GM23248 (cell line): ENCODE measurements at regions not wholly inside any gene's neighbourhood (a gene's known extent, or its start where the extent isn't known, plus 50 kb on each side); places are given as distances from the start of the nearest gene placed in this dataset.

Source experiments
- EZH2 ChIP-seq: fragments of 200-600 bp; sonication (generic); IDR thresholded peaks from 2 replicates; pipeline ENCODE4 v1.6.1; 2018; ENCODE audit warnings: antibody characterized with exemption, mild to moderate bottlenecking; ENCODE audit not compliant: insufficient read depth, poor library complexity, severe bottlenecking
- EZH2phosphoT487 ChIP-seq: fragments of 200-600 bp; sonication (generic); IDR thresholded peaks from 2 replicates; pipeline ENCODE4 v1.6.1; 2018; ENCODE audit warnings: antibody characterized with exemption, moderate library complexity, mild to moderate bottlenecking, low read depth; ENCODE audit not compliant: insufficient read depth

DNA sequence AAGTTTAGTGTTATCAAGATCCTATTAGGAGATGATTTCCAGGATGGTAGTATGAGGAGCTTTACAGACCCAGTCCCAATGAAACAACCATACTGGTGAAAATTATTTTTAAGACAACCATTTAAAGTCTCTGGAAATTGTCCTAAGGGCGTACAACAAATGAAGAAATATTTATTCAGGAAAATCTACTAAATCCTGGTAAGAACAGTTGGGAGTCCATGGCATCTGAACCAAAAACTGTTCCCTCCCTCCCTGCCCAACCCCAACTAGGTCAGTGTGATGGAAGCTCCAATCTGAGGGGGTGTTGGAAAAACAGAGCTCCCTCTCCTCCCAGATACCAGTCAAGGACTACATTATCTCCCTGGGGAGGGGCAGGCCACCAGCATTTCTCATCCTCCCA is 74.7 kb upstream of the MKLN1 start:
- no peak for TF ChIP-seq EZH2
- no peak for TF ChIP-seq EZH2phosphoT487
